ENCODE measurements at regions not wholly inside any gene's neighbourhood (a gene's known extent, or its start where the extent isn't known, plus 50 kb on each side); places are given as distances from the start of the nearest gene placed in this dataset.
"Not testable (repeated sequence)": the region's sequence is repeated elsewhere in the genome, so short reads cannot be mapped to it uniquely, and the experiment has no call there.

DNA sequence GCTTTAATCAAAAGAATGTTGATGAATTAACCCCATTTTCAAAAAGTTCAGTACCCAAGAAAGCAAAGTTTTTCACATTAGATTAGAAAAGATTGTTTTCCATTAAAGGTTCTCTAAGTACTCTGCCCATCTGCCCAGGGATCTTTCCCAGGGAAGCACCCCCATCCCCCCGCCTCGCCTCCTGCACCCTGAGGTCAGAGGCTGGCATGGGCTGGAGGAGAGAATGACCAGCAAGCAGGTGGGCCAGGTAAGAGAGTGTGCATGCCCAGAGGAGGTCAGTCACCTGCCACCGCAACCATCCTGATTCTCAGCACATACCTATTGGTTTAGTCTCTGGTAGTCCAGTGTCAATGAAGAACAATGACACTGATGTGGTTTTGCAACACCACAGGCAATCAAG lies 279.4 kb upstream of the ZNF507 start:
- DNase-seq = no peak

DNA sequence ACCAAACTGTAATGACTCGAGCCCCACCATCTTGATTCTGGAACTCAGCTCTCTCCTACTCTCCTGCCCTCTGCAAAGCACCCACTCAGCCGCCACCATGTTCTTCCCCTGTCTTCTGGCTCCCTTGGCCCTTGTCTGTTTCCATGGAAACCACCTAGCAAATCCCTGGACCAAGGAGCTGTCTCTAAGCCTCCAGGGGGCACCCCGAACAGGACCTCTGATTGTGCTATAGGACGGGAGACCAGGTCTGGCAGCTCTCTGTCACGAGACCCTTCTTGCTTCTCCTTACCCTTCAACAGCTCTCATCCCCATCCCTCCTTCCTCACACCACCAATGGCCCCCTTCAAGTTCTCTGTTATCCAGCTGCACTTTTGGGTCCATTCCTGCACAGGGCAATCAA lies 277.7 kb upstream of the ZNF507 start:
- no peak for DNase-seq

DNA sequence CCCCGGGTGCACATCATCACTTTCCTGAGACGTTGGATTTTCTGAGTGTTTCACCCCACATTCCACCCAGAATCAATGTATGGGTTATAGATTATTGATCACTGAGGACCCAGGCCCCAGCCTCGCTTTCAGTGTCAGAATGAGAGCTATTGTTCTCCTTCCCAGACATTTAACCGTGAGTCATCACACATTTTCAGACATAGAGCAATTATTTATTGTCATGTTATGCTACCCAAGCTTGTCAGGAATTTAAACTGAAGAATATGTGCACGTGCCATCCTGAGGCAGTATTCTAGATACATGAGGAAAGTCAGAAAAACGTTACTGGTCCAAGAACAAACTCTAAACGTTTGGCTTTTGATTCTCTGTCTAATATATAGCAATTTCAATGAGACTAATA lies 276.6 kb upstream of the ZNF507 start:
- no peak for DNase-seq

DNA sequence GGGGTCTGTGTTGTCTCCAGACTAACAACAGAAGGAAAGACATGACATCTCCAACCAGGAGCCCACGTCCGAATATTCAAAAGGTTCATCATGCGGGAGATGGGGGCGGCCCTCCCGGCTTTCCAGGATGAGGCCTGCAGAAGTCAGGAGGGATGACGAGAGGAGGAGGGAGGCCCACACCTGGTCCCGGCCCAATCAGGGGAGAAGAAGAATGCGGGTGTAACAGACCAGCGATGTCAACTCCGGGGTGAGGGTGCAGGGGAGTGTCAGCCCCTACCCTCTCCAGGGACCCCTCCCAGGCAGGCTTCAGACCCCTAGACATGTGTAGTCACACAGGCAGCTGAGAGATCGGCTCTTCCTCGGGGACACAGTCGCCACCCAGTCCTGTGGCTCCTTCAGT lies 275.3 kb upstream of the ZNF507 start:
- DNase-seq = no peak

DNA sequence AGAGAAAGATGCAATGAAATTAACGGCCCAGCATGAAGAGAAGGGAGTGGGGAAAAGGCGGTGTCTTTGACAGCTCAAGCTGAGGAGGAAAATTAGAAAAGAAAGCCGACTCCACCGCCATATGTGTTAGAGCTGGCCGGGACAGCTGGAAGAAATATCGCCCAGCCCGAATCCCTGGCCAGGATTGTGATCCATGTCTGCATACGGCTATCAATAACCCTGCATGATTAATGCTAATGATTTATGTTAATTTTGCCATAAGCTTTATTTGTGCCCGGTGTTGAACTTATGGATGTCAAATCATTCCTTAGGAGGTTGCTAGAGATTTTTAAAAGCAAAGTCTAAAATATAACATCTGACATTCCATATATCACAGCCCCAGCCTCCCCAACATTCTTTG lies 263.4 kb upstream of the ZNF507 start:
- no peak for DNase-seq

DNA sequence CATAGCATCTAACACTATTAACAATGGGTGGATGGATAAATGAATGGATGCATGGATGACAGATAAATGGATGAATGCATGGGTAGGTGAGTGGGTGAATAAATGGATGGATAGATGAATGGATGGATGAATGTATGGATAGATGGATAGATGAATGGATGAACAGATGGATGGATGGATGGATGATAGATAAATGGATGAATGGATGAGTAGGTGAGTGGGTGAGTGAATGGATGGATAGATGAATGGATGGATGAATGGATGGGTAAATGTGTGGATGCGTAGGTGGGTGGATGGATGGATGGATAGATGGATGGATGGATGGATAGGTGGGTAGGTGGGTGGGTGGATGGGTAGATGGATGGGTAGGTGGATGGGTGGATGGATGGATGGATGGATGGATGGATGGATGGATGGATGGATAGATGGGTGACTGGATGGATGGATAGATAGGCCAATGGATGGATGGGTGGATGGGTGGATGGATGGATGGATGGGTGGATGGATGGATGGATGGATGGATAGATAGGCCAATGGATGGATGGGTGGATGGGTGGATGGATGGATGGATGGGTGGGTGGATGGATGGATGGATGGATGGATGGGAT lies 260.6 kb upstream of the ZNF507 start:
- DNase-seq = not testable (repeated sequence)

DNA sequence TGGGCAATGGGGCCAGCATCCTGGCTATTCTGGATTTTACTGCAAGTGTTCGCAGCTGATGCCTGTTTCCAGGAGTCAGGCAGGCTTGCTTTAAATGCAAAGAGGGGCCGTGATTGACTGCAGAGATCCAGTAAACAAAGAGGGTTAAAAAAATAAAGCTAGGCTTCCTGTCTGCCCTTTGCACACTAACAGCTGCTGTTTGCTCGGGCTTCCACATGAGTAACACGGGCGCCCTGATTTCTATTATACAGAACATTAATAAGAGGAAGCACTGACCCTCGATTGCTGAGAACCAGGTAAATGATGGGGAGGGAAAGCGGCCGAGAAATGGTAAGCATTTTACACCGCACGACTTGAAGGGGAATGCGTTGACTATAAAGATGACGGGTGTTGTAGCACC lies 254.2 kb upstream of the ZNF507 start:
- DNase-seq = no peak

DNA sequence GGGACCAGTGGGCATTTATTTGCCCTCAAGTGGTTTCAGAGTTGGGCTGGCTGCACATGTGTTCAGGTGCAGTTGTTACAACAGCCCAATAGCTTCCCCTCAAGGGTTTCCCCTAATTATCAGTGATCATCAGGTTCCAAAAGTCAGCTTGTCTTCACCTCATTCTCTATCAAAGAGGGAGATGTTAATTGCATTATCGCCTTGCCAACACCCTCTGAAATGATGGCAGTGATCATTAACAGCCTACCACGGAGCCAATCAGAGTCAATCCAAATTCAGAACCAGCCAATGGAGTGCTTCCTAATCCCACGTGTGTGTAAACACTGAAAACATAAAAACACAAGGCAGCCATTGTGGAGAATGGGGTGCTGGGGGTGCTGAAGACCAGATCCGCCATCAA lies 248.4 kb upstream of the ZNF507 start:
- DNase-seq = no peak

DNA sequence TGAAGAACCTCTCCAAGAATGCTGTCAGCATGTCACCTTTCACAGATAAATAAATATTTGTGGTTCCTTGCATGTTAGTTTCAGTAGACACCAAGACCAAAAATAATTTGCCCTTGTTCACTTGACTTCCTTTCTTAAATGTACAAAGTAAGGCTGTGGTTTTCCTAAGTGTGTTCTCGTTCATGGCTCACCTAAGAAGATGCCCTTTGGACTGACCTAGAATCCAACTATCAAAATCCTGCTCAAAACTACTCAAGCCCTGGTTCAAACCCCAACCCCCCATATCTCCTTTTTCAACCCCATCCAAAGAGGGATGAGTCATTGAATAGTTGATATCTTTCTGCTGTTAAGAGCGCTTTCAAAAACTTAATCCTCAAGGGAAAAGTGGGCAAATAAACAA lies 247.8 kb upstream of the ZNF507 start:
- no peak for DNase-seq

DNA sequence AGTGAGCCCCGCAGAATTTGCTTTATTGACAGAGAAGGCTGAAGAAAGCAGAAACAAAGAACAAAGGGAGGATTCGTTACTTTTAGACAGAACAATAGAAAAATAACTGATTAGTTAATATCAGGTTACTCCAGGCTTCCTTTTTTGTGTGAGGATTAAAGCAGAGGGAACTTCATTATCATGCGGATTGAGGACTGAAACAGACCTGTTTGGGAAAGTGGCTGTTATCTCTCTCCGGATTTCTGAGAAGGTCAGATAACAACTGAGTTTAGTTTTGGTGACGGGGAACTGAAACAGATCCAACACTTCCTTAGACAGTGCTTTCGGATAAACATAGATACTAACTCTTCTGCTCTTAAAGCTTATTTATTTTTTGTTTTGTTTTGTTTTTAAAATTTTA lies 246.4 kb upstream of the ZNF507 start:
- no peak for DNase-seq

DNA sequence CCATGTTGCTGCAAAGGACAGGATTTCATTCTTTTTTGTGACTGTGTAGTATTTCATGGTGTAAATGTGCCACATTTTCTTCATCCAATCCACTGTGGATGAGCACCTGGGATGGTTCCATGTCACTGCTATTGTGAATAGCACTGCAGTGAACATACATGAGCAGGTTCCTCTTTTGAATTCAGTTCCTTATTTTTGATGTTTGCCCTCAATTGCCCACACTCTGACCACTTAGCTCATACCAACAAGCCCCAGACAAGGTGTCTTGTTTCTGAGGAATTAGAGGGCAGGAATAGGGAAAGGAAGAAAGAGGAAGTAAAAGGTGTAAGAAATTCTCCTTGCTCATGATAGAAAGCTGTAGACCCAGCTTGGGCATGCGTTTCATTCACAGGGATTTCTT lies 244.2 kb upstream of the ZNF507 start:
- no peak for DNase-seq

DNA sequence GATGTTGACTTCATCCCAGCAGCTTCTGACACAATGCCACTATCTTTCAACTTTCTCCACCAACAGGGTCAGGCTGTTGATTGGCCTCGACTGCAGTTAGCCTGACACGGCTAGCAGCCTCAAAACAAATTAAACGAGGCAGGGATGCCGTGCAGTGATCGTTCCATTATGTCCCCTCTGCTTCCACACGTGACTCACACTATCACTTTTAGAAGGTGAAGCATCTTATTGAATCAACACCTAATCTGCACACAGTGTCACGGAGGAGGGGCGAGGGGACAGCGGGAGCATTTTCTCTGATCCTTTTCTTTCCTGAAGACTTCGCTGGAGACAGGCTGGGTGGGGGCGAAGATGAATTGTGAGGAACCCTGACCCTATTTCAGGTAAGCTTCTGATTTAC lies 241.9 kb upstream of the ZNF507 start:
- no peak for DNase-seq

DNA sequence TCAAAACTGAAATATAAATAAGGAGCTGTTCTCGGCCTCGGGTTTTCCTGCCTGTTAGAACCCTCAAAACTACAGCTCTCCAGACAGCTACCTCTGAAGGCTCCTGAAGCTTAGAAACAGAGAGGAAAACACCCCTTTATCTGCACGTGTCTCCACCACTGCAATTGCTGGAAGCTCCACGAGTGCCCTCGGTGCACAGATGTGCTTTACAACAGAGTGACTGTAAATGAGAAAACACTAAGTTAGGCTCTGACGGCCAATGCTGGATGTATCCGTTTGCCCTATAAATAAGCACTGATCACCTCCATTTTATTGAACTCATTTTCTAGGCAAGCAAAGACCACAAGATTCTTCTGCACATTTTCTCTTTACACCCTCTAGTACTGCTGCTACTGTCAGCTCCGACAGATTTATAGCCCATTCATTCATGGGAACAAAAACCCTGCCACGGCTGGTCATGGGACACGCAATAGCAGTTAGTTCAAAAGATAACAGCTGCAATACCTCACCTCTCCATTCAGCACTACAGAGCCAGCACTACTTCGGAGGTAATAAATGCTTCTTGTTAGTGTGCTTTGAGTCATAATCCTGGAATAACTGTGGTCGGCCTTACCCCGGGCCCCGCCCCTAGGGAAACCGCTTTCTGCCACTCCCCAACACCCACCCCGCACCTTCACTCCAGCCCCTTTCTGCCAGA lies 241.1 kb upstream of the ZNF507 start:
- no peak for DNase-seq

DNA sequence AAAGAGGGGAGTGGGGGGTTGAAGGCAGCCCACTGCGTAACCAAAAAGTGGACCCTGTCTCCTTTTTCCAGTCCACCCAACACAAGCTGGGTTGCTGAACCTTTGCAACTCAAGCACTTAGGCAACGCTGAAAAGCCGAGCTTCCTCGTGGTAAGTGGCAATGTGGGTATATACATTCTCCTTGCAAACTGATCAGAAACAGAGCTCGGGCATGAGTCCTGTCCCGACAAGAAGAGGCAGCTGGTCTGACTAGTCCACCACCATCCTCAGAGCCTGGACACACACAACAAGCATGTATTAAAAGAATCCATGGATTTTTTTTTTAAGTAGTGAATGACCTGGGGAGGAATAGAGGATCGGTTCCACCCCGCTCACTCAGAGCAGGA lies 240.6 kb upstream of the ZNF507 start:
- DNase-seq = no peak

DNA sequence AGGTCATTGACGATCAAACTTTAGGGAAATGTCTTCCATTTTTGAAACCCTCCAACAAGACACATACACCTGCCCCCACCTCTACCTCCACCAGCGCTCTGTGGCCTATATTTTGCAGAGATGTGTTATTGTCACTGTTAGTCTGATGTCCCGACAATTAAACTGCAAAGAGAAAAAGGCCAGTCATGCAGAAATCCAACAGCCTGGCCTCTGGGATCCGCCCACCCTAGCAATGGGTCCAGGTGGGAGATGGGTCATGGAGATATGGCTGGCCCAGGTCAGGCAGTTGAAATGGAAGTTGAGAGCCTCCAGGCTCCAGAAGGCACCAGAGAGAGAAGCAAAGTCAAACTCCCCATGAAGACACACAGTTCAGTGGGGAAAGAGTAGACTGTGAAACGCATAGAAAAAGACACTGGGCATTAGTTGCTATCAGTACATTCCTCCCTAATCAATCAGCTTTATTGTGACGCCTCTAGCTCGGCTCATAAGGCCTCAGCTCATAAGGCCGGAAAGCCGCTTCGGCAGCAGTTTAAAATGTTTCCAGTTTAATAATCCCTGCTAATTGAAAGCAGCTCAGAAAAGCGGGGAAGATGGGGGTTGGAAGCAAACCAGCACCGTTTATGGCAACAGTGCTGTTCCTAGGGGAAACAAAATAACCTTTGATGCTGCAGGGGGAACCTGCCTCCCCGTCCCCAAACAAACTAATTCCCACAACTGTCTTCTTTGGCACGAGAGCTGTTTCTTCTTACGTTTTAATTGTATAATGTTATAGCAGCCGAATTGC lies 239.7 kb upstream of the ZNF507 start:
- no peak for DNase-seq

DNA sequence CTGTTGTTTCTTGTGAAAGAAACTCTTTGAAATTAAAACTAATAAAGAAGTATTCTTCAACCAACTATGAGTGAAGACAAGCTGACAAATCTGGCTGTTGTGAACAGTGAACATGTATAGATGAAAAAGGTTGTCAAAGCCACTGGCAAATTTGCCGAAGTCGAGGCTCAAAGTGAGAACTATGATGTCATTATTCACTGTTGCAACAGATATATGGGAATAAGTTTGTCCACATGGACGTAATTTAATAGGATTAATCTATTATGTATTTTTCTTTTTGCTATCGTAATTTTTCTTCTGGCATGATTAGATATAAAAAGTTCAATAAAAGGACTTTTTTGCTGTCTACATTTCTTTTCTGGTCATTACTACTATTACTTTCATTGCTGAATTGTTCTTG lies 223.2 kb upstream of the ZNF507 start:
- DNase-seq = no peak

DNA sequence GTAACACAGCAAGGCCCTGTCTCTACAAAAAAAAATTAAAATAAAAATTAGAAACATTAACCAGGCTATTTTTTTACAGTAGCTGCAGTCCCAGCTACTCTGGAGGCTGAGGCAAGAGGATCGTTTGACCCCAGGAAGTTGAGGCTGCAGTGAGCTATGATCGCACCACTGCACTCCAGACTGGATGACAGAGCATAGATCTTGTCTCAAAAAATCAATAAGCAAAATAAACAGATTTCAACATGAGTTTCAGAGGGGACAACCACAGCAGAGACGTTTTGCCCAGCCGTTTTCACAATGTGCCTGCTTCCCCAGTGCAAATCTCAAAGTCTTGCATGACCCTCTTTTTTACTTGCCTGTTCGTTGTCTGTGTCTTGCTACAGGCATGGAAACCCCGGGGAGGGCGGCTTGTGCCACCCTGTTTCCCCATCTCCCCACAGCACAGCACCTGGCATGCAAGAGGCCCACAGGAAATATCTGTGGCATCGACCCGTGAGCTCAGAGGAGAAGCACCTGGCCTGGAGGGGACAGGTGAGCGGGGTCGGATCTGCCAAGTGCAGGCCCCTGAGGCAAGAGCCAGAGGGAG lies 222.0 kb upstream of the ZNF507 start:
- DNase-seq = no peak

DNA sequence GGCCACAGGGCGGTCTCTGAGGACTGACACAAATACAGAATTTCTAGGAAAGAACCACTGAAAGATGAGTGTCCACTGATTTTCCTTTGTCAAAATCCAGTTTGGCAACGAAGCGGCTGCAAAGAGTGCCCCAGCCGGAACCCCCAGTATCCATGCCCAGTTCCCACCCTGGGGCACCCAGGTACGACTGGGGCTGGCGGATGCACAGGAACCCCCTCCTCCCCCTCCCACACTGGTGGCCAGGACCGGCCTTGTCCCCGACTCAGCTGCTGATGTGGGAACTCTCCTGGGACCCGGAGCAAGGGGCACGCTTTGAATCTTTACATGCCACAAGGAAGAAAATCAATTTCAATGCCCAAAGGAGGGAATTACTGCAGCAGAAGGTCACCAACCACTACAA lies 220.8 kb upstream of the ZNF507 start:
- no peak for DNase-seq

DNA sequence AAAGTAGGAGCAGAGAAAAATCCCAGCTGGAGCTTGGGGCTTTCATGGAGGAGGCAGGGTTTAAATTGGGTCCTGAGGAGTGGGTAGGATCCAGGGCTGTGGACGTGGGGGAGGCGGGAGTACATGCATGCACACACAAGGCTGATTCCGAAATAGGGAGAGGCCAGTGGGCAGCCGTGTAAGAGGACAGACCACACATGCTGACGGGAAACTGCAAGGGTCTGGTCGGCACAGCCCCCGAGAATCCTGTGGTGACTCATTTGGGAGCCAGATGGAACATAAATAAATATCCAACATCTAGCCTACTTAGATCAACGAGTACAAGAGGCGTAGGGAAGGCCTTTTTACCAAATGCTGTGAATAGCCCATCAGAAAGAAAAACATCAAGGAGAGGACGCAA lies 216.3 kb upstream of the ZNF507 start:
- DNase-seq = no peak

DNA sequence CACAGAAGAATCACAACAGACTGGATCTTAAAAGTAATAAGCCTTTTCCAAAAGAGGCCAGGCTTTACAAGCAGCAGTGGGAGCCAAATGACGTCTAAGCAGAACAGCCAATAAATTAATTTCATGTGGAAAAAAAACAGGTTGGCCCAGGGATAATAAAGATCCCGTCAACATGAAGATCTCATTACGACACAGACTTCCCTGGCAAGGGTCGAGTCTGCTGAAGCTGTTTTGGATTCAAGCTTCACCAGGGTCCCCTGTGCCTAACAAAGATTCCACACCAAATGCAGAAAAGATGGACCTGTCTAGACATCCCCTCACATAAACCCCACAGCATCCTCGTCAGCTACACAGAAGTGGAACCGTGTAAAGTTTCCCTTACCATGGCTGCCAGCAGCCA lies 215.1 kb upstream of the ZNF507 start:
- DNase-seq = no peak

DNA sequence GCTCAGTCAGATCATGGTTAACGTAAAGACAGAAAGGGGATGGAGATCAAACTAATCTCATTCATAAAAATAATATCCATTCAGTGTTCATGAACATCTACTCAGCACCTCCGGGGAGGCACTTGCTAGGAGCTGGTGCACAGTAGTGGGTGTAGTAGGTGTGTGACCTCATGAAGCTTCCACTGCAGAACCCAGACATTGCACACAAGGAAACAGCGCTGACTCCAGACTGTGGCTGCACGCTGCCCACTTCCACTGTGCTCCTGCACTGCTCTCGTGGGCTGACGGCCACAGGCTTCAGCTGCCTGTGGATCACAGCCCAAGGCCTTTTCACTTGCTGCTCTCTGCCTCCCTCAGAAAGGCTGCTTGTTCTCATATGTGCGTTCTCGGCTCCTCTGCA lies 214.4 kb upstream of the ZNF507 start:
- no peak for DNase-seq

DNA sequence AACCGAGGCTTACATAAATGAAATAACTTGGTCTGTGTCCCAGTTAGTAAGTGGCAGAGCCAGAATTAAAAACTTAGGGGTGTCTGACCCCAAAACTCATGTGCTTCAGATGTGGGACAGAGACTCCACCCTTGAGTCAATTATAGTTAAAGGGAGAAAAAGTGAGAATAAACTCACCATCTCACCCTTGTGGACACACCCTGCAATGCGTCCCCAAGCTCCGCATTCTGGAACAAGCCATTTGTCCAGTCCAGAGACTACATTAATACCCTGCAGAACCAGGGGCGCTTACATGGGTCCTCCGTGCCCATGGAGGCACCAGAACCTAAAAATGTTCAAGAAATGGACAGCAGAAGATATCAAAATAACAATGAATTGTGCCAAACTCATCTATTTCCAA lies 207.0 kb upstream of the ZNF507 start:
- DNase-seq = no peak

DNA sequence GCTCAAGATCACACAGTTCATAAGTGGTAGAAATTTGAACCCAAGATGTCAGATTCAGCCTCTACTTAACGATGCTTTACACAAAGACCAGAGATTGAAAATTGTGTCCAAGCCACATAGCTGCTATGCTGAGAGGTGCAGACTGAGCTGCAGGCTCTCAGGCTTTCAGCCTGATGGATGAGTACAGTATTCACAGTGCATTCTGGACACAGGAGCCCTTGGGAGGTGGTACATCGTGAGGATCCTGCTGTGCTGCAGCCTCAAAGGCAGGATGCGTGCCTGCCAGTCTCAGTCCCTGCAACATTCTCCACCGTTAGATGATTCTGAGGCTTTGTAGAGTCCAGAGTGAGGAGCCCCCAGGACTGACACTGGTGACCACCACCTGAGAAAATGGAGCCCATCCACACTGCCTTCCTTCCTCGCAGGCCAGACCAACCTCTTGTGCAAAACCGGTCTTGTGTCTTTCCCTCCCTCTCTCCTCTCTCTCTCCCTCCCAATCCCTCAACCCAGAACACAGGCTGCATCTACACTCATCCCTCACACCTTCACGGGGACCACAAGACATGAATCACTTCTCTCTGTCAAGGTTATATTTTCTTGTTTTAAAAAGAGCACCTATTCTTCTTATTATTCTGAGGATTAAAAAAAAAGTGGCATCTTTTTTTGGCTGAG lies 203.4 kb upstream of the ZNF507 start:
- DNase-seq = no peak

Data from effector CD4-positive, alpha-beta T cell (primary cell).